SU-DHL-6 (cell line): ENCODE measurements at regions not wholly inside any gene's neighbourhood (a gene's known extent, or its start where the extent isn't known, plus 50 kb on each side); places are given as distances from the start of the nearest gene placed in this dataset.

Source experiments
- H2AFZ ChIP-seq: fragments of 200-600 bp; sonication (generic); 2 replicates; pipeline ENCODE4 v1.6.1; 2014; ENCODE audit warnings: low read depth, mild to moderate bottlenecking, moderate library complexity, mixed read lengths, antibody characterized with exemption, low read length; ENCODE audit not compliant: severe bottlenecking
- H3F3A ChIP-seq: fragments of 200-600 bp; shearing (Covaris generic); 2 replicates; pipeline ENCODE4 v1.6.0; 2016; ENCODE audit warnings: antibody characterized with exemption, mild to moderate bottlenecking; ENCODE audit not compliant: insufficient read depth
- H3K27ac ChIP-seq: fragments of 200-600 bp; sonication (generic); 2 replicates; pipeline ENCODE4 v1.5.1; 2016; ENCODE audit warnings: low read depth, mild to moderate bottlenecking, low read length, moderate library complexity, mixed read lengths
- H3K27me3 ChIP-seq: fragments of 200-600 bp; sonication (generic), shearing (Covaris generic); 2 replicates; pipeline ENCODE4 v1.6.0; 2014; ENCODE audit warnings: mild to moderate bottlenecking, low read length
- H3K36me3 ChIP-seq: fragments of 200-600 bp; sonication (generic); 2 replicates; pipeline ENCODE4 v1.6.1; 2014; ENCODE audit warnings: mild to moderate bottlenecking, low read length, mixed read lengths
- H3K4me2 ChIP-seq: fragments of 300-600, 200-600 bp; shearing (Covaris generic), sonication (generic); 2 replicates; pipeline ENCODE4 v1.6.0; 2014; ENCODE audit warnings: low read length, low read depth, mild to moderate bottlenecking; ENCODE audit not compliant: poor library complexity, severe bottlenecking
- H3K4me3 ChIP-seq: fragments of 200-600 bp; sonication (generic); 2 replicates; pipeline ENCODE4 v1.5.1; 2014; ENCODE audit warnings: antibody characterized with exemption, low read length, mild to moderate bottlenecking, mixed read lengths; ENCODE audit not compliant: insufficient read depth, poor library complexity, severe bottlenecking
- H3K79me2 ChIP-seq: fragments of 200-600 bp; sonication (generic); 2 replicates; pipeline ENCODE4 v1.6.1; 2014; ENCODE audit warnings: mild to moderate bottlenecking, low read length, moderate library complexity; ENCODE audit not compliant: insufficient read depth
- H3K9ac ChIP-seq: fragments of 200-600 bp; sonication (generic); 2 replicates; pipeline ENCODE4 v1.7.0; 2014; ENCODE audit warnings: mild to moderate bottlenecking, low read length
- H3K9me2 ChIP-seq: fragments of 200-600 bp; sonication (generic); replicated peaks from 2 replicates; pipeline ENCODE4 v1.6.1; 2014; ENCODE audit warnings: low read length; ENCODE audit not compliant: insufficient read depth
- H3K9me3 ChIP-seq: fragments of 200-600 bp; sonication (generic); 2 replicates; pipeline ENCODE4 v1.6.1; 2014; ENCODE audit warnings: low read length, mixed read lengths; ENCODE audit not compliant: insufficient read depth
- H4K20me1 ChIP-seq: fragments of 200-600 bp; sonication (generic); 2 replicates; pipeline ENCODE4 v1.6.1; 2014; ENCODE audit warnings: low read depth, mild to moderate bottlenecking, antibody characterized with exemption, low read length, moderate library complexity, mixed read lengths
- EZH2phosphoT487 ChIP-seq: fragments of 200-600 bp; sonication (generic), shearing (Covaris generic); conservative IDR thresholded peaks from 2 replicates; pipeline ENCODE4 v1.6.1; 2018; ENCODE audit warnings: mild to moderate bottlenecking, antibody characterized with exemption, low read length, moderate library complexity, mixed read lengths
- TF ChIP-seq, protein P1 (sequence below): fragments of 200-600 bp; sonication (generic); IDR thresholded peaks from one replicate; pipeline ENCODE4 v1.5.1; 2017; ENCODE audit warnings: antibody characterized with exemption, mild to moderate bottlenecking, low read length, moderate library complexity; ENCODE audit not compliant: insufficient read depth, poor library complexity, severe bottlenecking

DNA sequence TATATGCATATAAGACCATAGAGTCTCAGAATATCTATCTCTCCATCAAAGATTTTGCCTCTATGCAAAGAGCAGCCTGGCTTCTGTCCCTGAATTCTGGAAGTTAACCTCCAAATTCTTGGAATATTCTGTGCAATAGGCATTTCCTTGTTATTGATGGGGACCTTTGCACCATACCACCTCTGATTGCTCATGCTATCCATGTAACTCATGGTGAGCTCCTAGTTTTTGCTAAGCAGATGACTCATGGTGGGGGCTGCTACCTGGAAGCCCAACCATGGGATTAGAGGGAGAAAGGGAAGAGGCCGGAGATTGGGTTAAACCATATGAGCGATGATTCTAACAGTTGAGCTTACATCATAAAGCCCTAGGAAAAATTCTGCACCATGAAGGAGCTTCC is 310.2 kb upstream of the FIGN start:
- no peak overlapping the region for H3K4me2 ChIP-seq
- H3K27ac ChIP-seq, result no peak overlapping the region
- no peaks in the 10 kb centered on the region; the same call in 1 of the 2 replicates for H3K9me2 ChIP-seq
- no peaks in the 10 kb centered on the region for H4K20me1 ChIP-seq
- no peak overlapping the region for H3K9ac ChIP-seq
- H3K79me2 ChIP-seq, result no peaks in the 10 kb centered on the region
- H3K36me3 ChIP-seq, result no peaks in the 10 kb centered on the region
- no peak overlapping the region for H3K4me3 ChIP-seq
- no peak for TF ChIP-seq EZH2phosphoT487
- TF ChIP-seq, protein P1, sequence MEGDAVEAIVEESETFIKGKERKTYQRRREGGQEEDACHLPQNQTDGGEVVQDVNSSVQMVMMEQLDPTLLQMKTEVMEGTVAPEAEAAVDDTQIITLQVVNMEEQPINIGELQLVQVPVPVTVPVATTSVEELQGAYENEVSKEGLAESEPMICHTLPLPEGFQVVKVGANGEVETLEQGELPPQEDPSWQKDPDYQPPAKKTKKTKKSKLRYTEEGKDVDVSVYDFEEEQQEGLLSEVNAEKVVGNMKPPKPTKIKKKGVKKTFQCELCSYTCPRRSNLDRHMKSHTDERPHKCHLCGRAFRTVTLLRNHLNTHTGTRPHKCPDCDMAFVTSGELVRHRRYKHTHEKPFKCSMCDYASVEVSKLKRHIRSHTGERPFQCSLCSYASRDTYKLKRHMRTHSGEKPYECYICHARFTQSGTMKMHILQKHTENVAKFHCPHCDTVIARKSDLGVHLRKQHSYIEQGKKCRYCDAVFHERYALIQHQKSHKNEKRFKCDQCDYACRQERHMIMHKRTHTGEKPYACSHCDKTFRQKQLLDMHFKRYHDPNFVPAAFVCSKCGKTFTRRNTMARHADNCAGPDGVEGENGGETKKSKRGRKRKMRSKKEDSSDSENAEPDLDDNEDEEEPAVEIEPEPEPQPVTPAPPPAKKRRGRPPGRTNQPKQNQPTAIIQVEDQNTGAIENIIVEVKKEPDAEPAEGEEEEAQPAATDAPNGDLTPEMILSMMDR, result no peak
- H3K27me3 ChIP-seq, result no peaks in the 10 kb centered on the region
- H3K9me3 ChIP-seq, result no peaks in the 10 kb centered on the region
- H3F3A ChIP-seq, result no peaks in the 10 kb centered on the region
- H2AFZ ChIP-seq, result no peak overlapping the region

DNA sequence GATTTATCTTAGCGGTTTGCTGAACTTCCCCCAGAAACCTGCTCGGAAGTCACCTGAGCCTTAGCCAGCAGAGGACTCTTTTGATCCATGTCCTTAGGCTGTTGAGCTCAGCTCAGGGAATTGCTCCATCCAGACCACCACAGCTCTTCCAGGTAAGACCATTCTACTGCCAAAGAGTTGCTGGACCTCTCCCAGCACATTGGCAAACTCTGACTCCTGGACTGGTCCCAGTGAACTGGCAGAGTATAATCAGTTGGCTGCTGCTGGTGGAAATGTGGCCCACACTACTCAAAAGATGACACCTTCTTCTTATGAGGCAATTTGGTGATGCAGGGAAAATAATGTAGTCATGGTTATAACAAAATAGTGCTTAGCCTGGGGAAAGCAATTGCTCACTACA is 308.8 kb upstream of the FIGN start:
- Histone ChIP-seq H3K9me3 (no peaks in the 10 kb centered on the region), H3K27me3 (no peaks in the 10 kb centered on the region), H3F3A (no peaks in the 10 kb centered on the region), H3K9me2 (no peaks in the 10 kb centered on the region), H4K20me1 (no peaks in the 10 kb centered on the region), H3K27ac (no peak overlapping the region), H3K4me2 (no peak overlapping the region), H2AFZ (no peak overlapping the region), H3K79me2 (no peaks in the 10 kb centered on the region), H3K36me3 (no peaks in the 10 kb centered on the region), H3K4me3 (no peak overlapping the region), H3K9ac (no peak overlapping the region)
- TF ChIP-seq, protein P1, result no peak
- no peak for TF ChIP-seq EZH2phosphoT487

DNA sequence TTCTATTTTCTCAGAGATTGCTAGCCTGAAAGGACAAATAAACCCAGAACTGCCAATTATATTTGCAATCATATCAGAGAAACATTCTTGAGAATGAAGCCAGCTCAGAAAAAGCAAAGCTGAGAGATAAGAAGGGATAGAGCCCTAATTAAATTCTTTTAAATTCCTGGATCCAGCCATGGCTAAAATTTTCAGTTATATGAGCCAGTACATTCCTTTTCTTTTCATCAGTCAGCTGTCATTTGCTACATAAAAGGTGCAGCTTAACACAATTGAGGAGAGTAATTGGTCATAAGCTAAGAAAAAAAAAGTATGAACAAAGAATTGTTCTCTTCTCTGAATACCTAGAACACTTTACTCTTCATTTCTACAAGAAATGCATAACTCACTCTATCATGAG is 303.5 kb upstream of the FIGN start:
- Histone ChIP-seq H3K9me2 (no peaks in the 10 kb centered on the region), H3F3A (no peaks in the 10 kb centered on the region), H3K4me3 (no peak overlapping the region), H3K9me3 (no peaks in the 10 kb centered on the region), H3K36me3 (no peaks in the 10 kb centered on the region), H2AFZ (no peak overlapping the region), H3K27me3 (no peaks in the 10 kb centered on the region), H3K27ac (no peak overlapping the region), H3K9ac (no peak overlapping the region), H3K79me2 (no peaks in the 10 kb centered on the region), H4K20me1 (no peaks in the 10 kb centered on the region), H3K4me2 (no peak overlapping the region)
- TF ChIP-seq, protein P1, result no peak
- TF ChIP-seq EZH2phosphoT487, result no peak
